B cell (primary cell): ENCODE measurements at regions not wholly inside any gene's neighbourhood (a gene's known extent, or its start where the extent isn't known, plus 50 kb on each side); places are given as distances from the start of the nearest gene placed in this dataset.

ENCODE experiments used
- ATAC-seq: fragments of 200-7000 bp; cut with Tn5 transposase; one replicate; pipeline ENCODE4 v1.10.0; 2021; ENCODE audit warnings: low read depth, mild to moderate bottlenecking, moderate number of reproducible peaks, moderate library complexity
- CTCF ChIA-PET: fragments of 350-600 bp; sonication (Branson Sonifier 250); formaldehyde crosslinking; loops from one replicate; lab custom pipeline; 2021; ENCODE audit warnings: antibody characterized with exemption, inconsistent platforms; lab: Charles Lee
- POLR2A ChIA-PET: fragments of 350-600 bp; sonication (Branson Sonifier 250); formaldehyde crosslinking; loops from one replicate; lab custom pipeline; 2021; ENCODE audit warnings: antibody characterized with exemption; lab: Charles Lee
- DNase-seq: peaks from one replicate; pipeline ENCODE4 v3.0.0; 2013
- H2AFZ ChIP-seq: 2 replicates; pipeline ENCODE4 v1.6.1; 2012; ENCODE audit warnings: mild to moderate bottlenecking, low read depth, low read length; ENCODE audit not compliant: insufficient read depth, poor library complexity, severe bottlenecking
- H3K27ac ChIP-seq, 2 donors: 1 replicate in 1 of 2; 2 replicates in 1 of 2; pipeline ENCODE4 v1.5.1; 2012 to 2013; ENCODE audit warnings: low read length in 2 of 2, mild to moderate bottlenecking in 2 of 2, moderate library complexity in 1 of 2
- H3K27me3 ChIP-seq, 4 experiments: fragments of 200-600 bp in 1 of 4; sonication (generic) in 1 of 4; replicated peaks in 1 of 4; 1 replicate in 2 of 4; 2 replicates in 2 of 4; pipeline versions ENCODE4 v1.6.1 to v1.7.0; 2013 to 2016; ENCODE audit warnings: low read length in 3 of 4, mild to moderate bottlenecking in 2 of 4, mixed read lengths in 1 of 4, moderate library complexity in 1 of 4; ENCODE audit not compliant: insufficient read depth in 4 of 4, control insufficient read depth in 3 of 4; ENCODE audit errors: control extremely low read depth in 1 of 4
- H3K36me3 ChIP-seq, 2 experiments: replicated peaks in 1 of 2; 1 replicate in 1 of 2; 2 replicates in 1 of 2; pipeline versions ENCODE4 v1.6.1 to v1.7.1; 2013; ENCODE audit warnings: low read length in 1 of 2; ENCODE audit not compliant: insufficient read depth in 2 of 2, control insufficient read depth in 1 of 2; ENCODE audit errors: control extremely low read depth in 1 of 2, extremely low read depth in 1 of 2
- H3K4me1 ChIP-seq, 2 donors: fragments of 200-600 bp in 1 of 2; sonication (generic) in 1 of 2; 1 replicate in 1 of 2; 2 replicates in 1 of 2; pipeline versions ENCODE4 v1.5.1 to v1.6.1; 2013 to 2017; ENCODE audit warnings: low read length in 2 of 2; ENCODE audit not compliant: control insufficient read depth in 2 of 2, insufficient read depth in 2 of 2
- H3K4me2 ChIP-seq: replicated peaks from 2 replicates; pipeline ENCODE3; 2012; ENCODE audit warnings: mild to moderate bottlenecking, low read depth, low read length; ENCODE audit not compliant: poor library complexity, severe bottlenecking
- H3K4me3 ChIP-seq, 5 experiments: fragments of 200-600 bp in 1 of 5; sonication (generic) in 1 of 5; 1 replicate in 3 of 5; 2 replicates in 2 of 5; pipeline versions ENCODE4 v1.5.1 to v1.7.0; 2011 to 2016; ENCODE audit warnings: low read length in 4 of 5, mild to moderate bottlenecking in 4 of 5, low read depth in 2 of 5, control low read depth in 1 of 5, moderate library complexity in 1 of 5; ENCODE audit not compliant: insufficient read depth in 1 of 5; ENCODE audit errors: control extremely low read depth in 1 of 5, extremely low read depth in 1 of 5
- H3K79me2 ChIP-seq: fragments of 200-600 bp; sonication (generic); one replicate; pipeline ENCODE4 v1.6.0; 2016; ENCODE audit warnings: low read length; ENCODE audit not compliant: control insufficient read depth, insufficient read depth
- H3K9ac ChIP-seq: fragments of 200-600 bp; sonication (generic); 2 replicates; pipeline ENCODE4 v1.6.1; 2017; ENCODE audit warnings: mild to moderate bottlenecking, low read length, moderate library complexity
- H3K9me3 ChIP-seq, 3 donors: one replicate each; pipeline versions ENCODE4 v1.6.1 to v1.7.1; 2013; ENCODE audit warnings: low read length in 2 of 3; ENCODE audit not compliant: control insufficient read depth in 2 of 3, insufficient read depth in 1 of 3; ENCODE audit errors: control extremely low read depth in 1 of 3
- H4K20me1 ChIP-seq: 2 replicates; pipeline ENCODE4 v1.6.0; 2012; ENCODE audit warnings: mild to moderate bottlenecking, low read length; ENCODE audit not compliant: insufficient read depth, control insufficient read depth, poor library complexity, severe bottlenecking
- H3K27ac Mint-ChIP-seq: one replicate; pipeline ENCODE4 v1.8.0; 2021; ENCODE audit warnings: mixed read lengths
- H3K27me3 Mint-ChIP-seq: one replicate; pipeline ENCODE4 v1.8.0; 2021; ENCODE audit warnings: mixed read lengths
- H3K4me1 Mint-ChIP-seq: one replicate; pipeline ENCODE4 v1.8.0; 2021; ENCODE audit warnings: mixed read lengths
- H3K4me3 Mint-ChIP-seq: one replicate; pipeline ENCODE4 v1.8.0; 2021; ENCODE audit warnings: mixed read lengths
- H3K9me3 Mint-ChIP-seq: one replicate; pipeline ENCODE4 v1.8.0; 2022; ENCODE audit warnings: mixed read lengths; ENCODE audit not compliant: insufficient read depth
- CTCF ChIP-seq: fragments of 200-600 bp; IDR thresholded peaks from one replicate; pipeline ENCODE4 v1.8.0; 2022; ENCODE audit warnings: antibody characterized with exemption, mild to moderate bottlenecking
- EZH2 ChIP-seq: IDR thresholded peaks from 2 replicates; pipeline ENCODE4 v1.6.1; 2012; ENCODE audit warnings: borderline replicate concordance, low read depth, mild to moderate bottlenecking, moderate library complexity, low read length; ENCODE audit not compliant: insufficient read depth, poor library complexity, severe bottlenecking
- WGBS: methylation state at CpG from one replicate; pipeline ENCODE4 v1.1.5; 2013; ENCODE audit warnings: missing lambda C conversion rate; ENCODE audit not compliant: insufficient coverage; 5-methylcytosine and 5-hydroxymethylcytosine counted together
- intact Hi-C: fragments of 100-400 bp; cut with micrococcal nuclease; formaldehyde crosslinking; loops from one replicate; pipeline ENCODE4 v1.10.0; 2022

- no peak overlapping the region for H3K27ac Mint-ChIP-seq
- no peaks in the 10 kb centered on the region for H3K9me3 Mint-ChIP-seq
- Histone ChIP-seq H3K4me1 (no peaks in the 10 kb centered on the region), H2AFZ (no peak overlapping the region), H3K36me3 (no peaks in the 10 kb centered on the region), H3K4me3 (no peak overlapping the region), H3K27me3 (no peaks in the 10 kb centered on the region), H3K9ac (no peak overlapping the region), H3K4me2 (no peak overlapping the region), H3K27ac (no peak overlapping the region), H4K20me1 (no peaks in the 10 kb centered on the region), H3K79me2 (no peaks in the 10 kb centered on the region), H3K9me3 (peaks cover 0 to 8% (median 0%) of the 10 kb centered on the region in 3 donors)
- intact Hi-C loops: no loop called here
- ATAC-seq: no peak
- ChIA-PET POLR2A (no interaction called here), CTCF (no interaction called here)
- no peaks in the 10 kb centered on the region for H3K27me3 Mint-ChIP-seq
- H3K4me3 Mint-ChIP-seq: no peak overlapping the region
- H3K4me1 Mint-ChIP-seq: no peaks in the 10 kb centered on the region
- TF ChIP-seq EZH2: no peak
- no peak for TF ChIP-seq CTCF
- DNase-seq: no peak
Measured at GRCh38 chr6:54609981-54610380, 236.6 kb upstream of the FAM83B start.

- POLR2A ChIA-PET: no interaction called here
- H3K4me3 Mint-ChIP-seq: no peak overlapping the region
- TF ChIP-seq CTCF (no peak), EZH2 (no peak)
- Histone ChIP-seq H3K4me3 (no peak overlapping the region), H3K9ac (no peak overlapping the region), H2AFZ (no peak overlapping the region), H4K20me1 (no peaks in the 10 kb centered on the region), H3K36me3 (no peaks in the 10 kb centered on the region), H3K27me3 (no peaks in the 10 kb centered on the region), H3K4me1 (no peaks in the 10 kb centered on the region), H3K79me2 (no peaks in the 10 kb centered on the region), H3K4me2 (no peak overlapping the region), H3K27ac (no peak overlapping the region), H3K9me3 (peaks cover 0 to 8% (median 0%) of the 10 kb centered on the region in 3 donors)
- H3K27me3 Mint-ChIP-seq: no peaks in the 10 kb centered on the region
- no peak overlapping the region for H3K27ac Mint-ChIP-seq
- DNase-seq: no peak
- intact Hi-C loops: no loop called here
- CTCF ChIA-PET: no interaction called here
- no CpG with 5 or more reads among the region's 1 CpG for WGBS
- H3K9me3 Mint-ChIP-seq: no peaks in the 10 kb centered on the region
- ATAC-seq: no peak
- H3K4me1 Mint-ChIP-seq: no peaks in the 10 kb centered on the region
Measured at GRCh38 chr6:54613596-54613995, 233.0 kb upstream of the FAM83B start.
